SU-DHL-6 (cell line): ENCODE measurements at regions not wholly inside any gene's neighbourhood (a gene's known extent, or its start where the extent isn't known, plus 50 kb on each side); places are given as distances from the start of the nearest gene placed in this dataset.

Source experiments
- CTCF ChIP-seq: fragments of 200-600 bp; sonication (generic); IDR thresholded peaks from one replicate; pipeline ENCODE4 v1.5.1; 2017; ENCODE audit warnings: antibody characterized with exemption, mild to moderate bottlenecking, low read length, moderate library complexity; ENCODE audit not compliant: insufficient read depth, poor library complexity, severe bottlenecking
- EZH2phosphoT487 ChIP-seq: fragments of 200-600 bp; sonication (generic), shearing (Covaris generic); conservative IDR thresholded peaks from 2 replicates; pipeline ENCODE4 v1.6.1; 2018; ENCODE audit warnings: mild to moderate bottlenecking, antibody characterized with exemption, low read length, moderate library complexity, mixed read lengths

- TF ChIP-seq CTCF (no peak), EZH2phosphoT487 (no peak)
Measured at GRCh38 chr12:124077701-124078100, 104.7 kb downstream of the ZNF664 start.
